Activated naive CD4-positive, alpha-beta T cell treated with anti-CD3 and anti-CD28 coated beads, Interleukin-2, amount 10 ng/mL, durations not matched to agents 7 days and 5 days (primary cell): ENCODE measurements at regions not wholly inside any gene's neighbourhood (a gene's known extent, or its start where the extent isn't known, plus 50 kb on each side); places are given as distances from the start of the nearest gene placed in this dataset.

Experiments used
- CTCF ChIA-PET: fragments of 350-600 bp; sonication (Branson Sonifier 250); formaldehyde crosslinking; loops from one replicate; lab custom pipeline; 2021; ENCODE audit warnings: antibody characterized with exemption; lab: Charles Lee
- DNase-seq: peaks from one replicate; pipeline ENCODE4 v3.0.0-alpha.2; 2020
- H3K27ac Mint-ChIP-seq: one replicate; pipeline ENCODE4 v1.8.0; 2021; ENCODE audit warnings: mild to moderate bottlenecking, moderate library complexity, mixed read lengths
- H3K27me3 Mint-ChIP-seq: one replicate; pipeline ENCODE4 v1.8.0; 2021; ENCODE audit warnings: mild to moderate bottlenecking, mixed read lengths
- H3K36me3 Mint-ChIP-seq: one replicate; pipeline ENCODE4 v1.8.0; 2021; ENCODE audit warnings: mixed read lengths
- H3K4me1 Mint-ChIP-seq: one replicate; pipeline ENCODE4 v1.8.0; 2021; ENCODE audit warnings: mixed read lengths
- H3K4me3 Mint-ChIP-seq: one replicate; pipeline ENCODE4 v1.8.0; 2021; ENCODE audit warnings: mild to moderate bottlenecking, moderate library complexity, mixed read lengths
- H3K9me3 Mint-ChIP-seq: one replicate; pipeline ENCODE4 v1.8.0; 2021; ENCODE audit warnings: mixed read lengths

- Mint-ChIP-seq H3K36me3 (no peaks in the 10 kb centered on the region), H3K27me3 (no peaks in the 10 kb centered on the region), H3K4me1 (no peaks in the 10 kb centered on the region), H3K27ac (no peak overlapping the region), H3K9me3 (no peaks in the 10 kb centered on the region), H3K4me3 (no peak overlapping the region)
- CTCF ChIA-PET = no interaction called here
- no peak for DNase-seq
Measured at GRCh38 chr21:16087523-16087922, 357.7 kb downstream of the USP25 start.

GRCh38 chr21:16088056-16088455, 358.3 kb downstream of the USP25 start:
- no peak for DNase-seq
- no peaks in the 10 kb centered on the region for H3K36me3 Mint-ChIP-seq
- H3K27me3 Mint-ChIP-seq = no peaks in the 10 kb centered on the region
- no peak overlapping the region for H3K27ac Mint-ChIP-seq
- no peak overlapping the region for H3K4me3 Mint-ChIP-seq
- H3K4me1 Mint-ChIP-seq = no peaks in the 10 kb centered on the region
- no peaks in the 10 kb centered on the region for H3K9me3 Mint-ChIP-seq
- CTCF ChIA-PET = interaction anchor here (0.7 kb wide), 1 partner anchor 106 kb away, joined by 4 read pairs; no protein-coding TSS in a partner anchor

- H3K27ac Mint-ChIP-seq = no peak overlapping the region
- H3K4me3 Mint-ChIP-seq = no peak overlapping the region
- H3K9me3 Mint-ChIP-seq = no peaks in the 10 kb centered on the region
Measured at GRCh38 chr21:16095005-16095404, 365.2 kb downstream of the USP25 start.

GRCh38 chr21:16096988-16097387, 367.2 kb downstream of the USP25 start:
- CTCF ChIA-PET = interaction anchor here (1.2 kb wide), 1 partner anchor 15 kb away, joined by 3 read pairs; no protein-coding TSS in a partner anchor
- H3K27me3 Mint-ChIP-seq = no peaks in the 10 kb centered on the region

More at GRCh38 chr21:16095005-16095404, 365.2 kb downstream of the USP25 start:
- Mint-ChIP-seq H3K4me1 (no peaks in the 10 kb centered on the region), H3K27me3 (no peaks in the 10 kb centered on the region), H3K36me3 (no peaks in the 10 kb centered on the region)
- no peak for DNase-seq
- CTCF ChIA-PET = interaction anchor here (1.3 kb wide), 1 partner anchor 13 kb away, joined by 4 read pairs; no protein-coding TSS in a partner anchor

GRCh38 chr21:16102113-16102512, 372.3 kb downstream of the USP25 start:
- Mint-ChIP-seq H3K9me3 (no peaks in the 10 kb centered on the region), H3K4me3 (no peak overlapping the region), H3K4me1 (no peaks in the 10 kb centered on the region), H3K27me3 (no peaks in the 10 kb centered on the region), H3K36me3 (no peaks in the 10 kb centered on the region), H3K27ac (no peak overlapping the region)
- DNase-seq = no peak
- CTCF ChIA-PET = no interaction called here

More at GRCh38 chr21:16096988-16097387, 367.2 kb downstream of the USP25 start:
- H3K4me3 Mint-ChIP-seq = no peak overlapping the region
- no peak for DNase-seq
- no peaks in the 10 kb centered on the region for H3K9me3 Mint-ChIP-seq
- H3K36me3 Mint-ChIP-seq = no peaks in the 10 kb centered on the region
- no peak overlapping the region for H3K27ac Mint-ChIP-seq
- H3K4me1 Mint-ChIP-seq = no peaks in the 10 kb centered on the region

GRCh38 chr21:16108561-16109075, 378.8 kb downstream of the USP25 start:
- Mint-ChIP-seq H3K27me3 (no peaks in the 10 kb centered on the region), H3K4me3 (no peak overlapping the region), H3K4me1 (no peaks in the 10 kb centered on the region), H3K27ac (no peak overlapping the region), H3K36me3 (no peaks in the 10 kb centered on the region), H3K9me3 (no peaks in the 10 kb centered on the region)
- CTCF ChIA-PET = no interaction called here
- DNase-seq = no peak

GRCh38 chr21:16113052-16113715, 383.4 kb downstream of the USP25 start:
- no peaks in the 10 kb centered on the region for H3K9me3 Mint-ChIP-seq
- H3K36me3 Mint-ChIP-seq = no peaks in the 10 kb centered on the region
- H3K4me1 Mint-ChIP-seq = no peaks in the 10 kb centered on the region
- H3K27me3 Mint-ChIP-seq = no peaks in the 10 kb centered on the region
- CTCF ChIA-PET = no interaction called here
- H3K27ac Mint-ChIP-seq = no peak overlapping the region
- DNase-seq = no peak
- no peak overlapping the region for H3K4me3 Mint-ChIP-seq

GRCh38 chr21:16115461-16115860, 385.7 kb downstream of the USP25 start:
- no peaks in the 10 kb centered on the region for H3K4me1 Mint-ChIP-seq
- CTCF ChIA-PET = no interaction called here
- no peak for DNase-seq
- no peaks in the 10 kb centered on the region for H3K9me3 Mint-ChIP-seq
- H3K27ac Mint-ChIP-seq = no peak overlapping the region
- no peaks in the 10 kb centered on the region for H3K36me3 Mint-ChIP-seq
- no peaks in the 10 kb centered on the region for H3K27me3 Mint-ChIP-seq
- no peak overlapping the region for H3K4me3 Mint-ChIP-seq

- no peaks in the 10 kb centered on the region for H3K27me3 Mint-ChIP-seq
Measured at GRCh38 chr21:16116069-16116468, 386.3 kb downstream of the USP25 start.

GRCh38 chr21:16116798-16117197, 387.0 kb downstream of the USP25 start:
- CTCF ChIA-PET = no interaction called here
- Mint-ChIP-seq H3K27ac (no peak overlapping the region), H3K4me1 (no peaks in the 10 kb centered on the region), H3K36me3 (no peaks in the 10 kb centered on the region), H3K4me3 (no peak overlapping the region), H3K27me3 (no peaks in the 10 kb centered on the region), H3K9me3 (no peaks in the 10 kb centered on the region)
- DNase-seq = no peak

More at GRCh38 chr21:16116069-16116468, 386.3 kb downstream of the USP25 start:
- Mint-ChIP-seq H3K36me3 (no peaks in the 10 kb centered on the region), H3K9me3 (no peaks in the 10 kb centered on the region), H3K27ac (no peak overlapping the region), H3K4me1 (no peaks in the 10 kb centered on the region), H3K4me3 (no peak overlapping the region)
- CTCF ChIA-PET = no interaction called here
- no peak for DNase-seq

- no peak for DNase-seq
- H3K27me3 Mint-ChIP-seq = no peaks in the 10 kb centered on the region
- no peak overlapping the region for H3K27ac Mint-ChIP-seq
- no peak overlapping the region for H3K4me3 Mint-ChIP-seq
- H3K4me1 Mint-ChIP-seq = no peaks in the 10 kb centered on the region
- no peaks in the 10 kb centered on the region for H3K9me3 Mint-ChIP-seq
- no peaks in the 10 kb centered on the region for H3K36me3 Mint-ChIP-seq
- CTCF ChIA-PET = no interaction called here
Measured at GRCh38 chr21:16117331-16117730, 387.5 kb downstream of the USP25 start.

- no peaks in the 10 kb centered on the region for H3K27me3 Mint-ChIP-seq
- H3K4me3 Mint-ChIP-seq = no peak overlapping the region
- no peaks in the 10 kb centered on the region for H3K9me3 Mint-ChIP-seq
- no peaks in the 10 kb centered on the region for H3K36me3 Mint-ChIP-seq
- H3K4me1 Mint-ChIP-seq = no peaks in the 10 kb centered on the region
- DNase-seq = no peak
- no peak overlapping the region for H3K27ac Mint-ChIP-seq
- CTCF ChIA-PET = no interaction called here
Measured at GRCh38 chr21:16117851-16118590, 388.2 kb downstream of the USP25 start.

- Mint-ChIP-seq H3K4me3 (no peak overlapping the region), H3K27me3 (no peaks in the 10 kb centered on the region), H3K36me3 (no peaks in the 10 kb centered on the region), H3K9me3 (no peaks in the 10 kb centered on the region), H3K27ac (no peak overlapping the region), H3K4me1 (no peaks in the 10 kb centered on the region)
- CTCF ChIA-PET = no interaction called here
- no peak for DNase-seq
Measured at GRCh38 chr21:16124378-16125138, 394.8 kb downstream of the USP25 start.

GRCh38 chr21:16125274-16125673, 395.5 kb downstream of the USP25 start:
- Mint-ChIP-seq H3K27me3 (no peaks in the 10 kb centered on the region), H3K36me3 (no peaks in the 10 kb centered on the region), H3K4me3 (no peak overlapping the region), H3K27ac (no peak overlapping the region), H3K4me1 (no peaks in the 10 kb centered on the region), H3K9me3 (peaks cover 2% of the 10 kb centered on the region)
- CTCF ChIA-PET = no interaction called here
- DNase-seq = no peak
